B cell (primary cell): ENCODE measurements at regions not wholly inside any gene's neighbourhood (a gene's known extent, or its start where the extent isn't known, plus 50 kb on each side); places are given as distances from the start of the nearest gene placed in this dataset.

Source experiments
- ATAC-seq: fragments of 200-7000 bp; cut with Tn5 transposase; one replicate; pipeline ENCODE4 v1.10.0; 2021; ENCODE audit warnings: low read depth, mild to moderate bottlenecking, moderate number of reproducible peaks, moderate library complexity
- CTCF ChIA-PET: fragments of 350-600 bp; sonication (Branson Sonifier 250); formaldehyde crosslinking; loops from one replicate; lab custom pipeline; 2021; ENCODE audit warnings: antibody characterized with exemption, inconsistent platforms; lab: Charles Lee
- POLR2A ChIA-PET: fragments of 350-600 bp; sonication (Branson Sonifier 250); formaldehyde crosslinking; loops from one replicate; lab custom pipeline; 2021; ENCODE audit warnings: antibody characterized with exemption; lab: Charles Lee
- DNase-seq: peaks from one replicate; pipeline ENCODE4 v3.0.0; 2013
- H2AFZ ChIP-seq: 2 replicates; pipeline ENCODE4 v1.6.1; 2012; ENCODE audit warnings: mild to moderate bottlenecking, low read depth, low read length; ENCODE audit not compliant: insufficient read depth, poor library complexity, severe bottlenecking
- H3K27ac ChIP-seq, 2 donors: 1 replicate in 1 of 2; 2 replicates in 1 of 2; pipeline ENCODE4 v1.5.1; 2012 to 2013; ENCODE audit warnings: low read length in 2 of 2, mild to moderate bottlenecking in 2 of 2, moderate library complexity in 1 of 2
- H3K27me3 ChIP-seq, 4 experiments: fragments of 200-600 bp in 1 of 4; sonication (generic) in 1 of 4; replicated peaks in 1 of 4; 1 replicate in 2 of 4; 2 replicates in 2 of 4; pipeline versions ENCODE4 v1.6.1 to v1.7.0; 2013 to 2016; ENCODE audit warnings: low read length in 3 of 4, mild to moderate bottlenecking in 2 of 4, mixed read lengths in 1 of 4, moderate library complexity in 1 of 4; ENCODE audit not compliant: insufficient read depth in 4 of 4, control insufficient read depth in 3 of 4; ENCODE audit errors: control extremely low read depth in 1 of 4
- H3K36me3 ChIP-seq, 2 experiments: replicated peaks in 1 of 2; 1 replicate in 1 of 2; 2 replicates in 1 of 2; pipeline versions ENCODE4 v1.6.1 to v1.7.1; 2013; ENCODE audit warnings: low read length in 1 of 2; ENCODE audit not compliant: insufficient read depth in 2 of 2, control insufficient read depth in 1 of 2; ENCODE audit errors: control extremely low read depth in 1 of 2, extremely low read depth in 1 of 2
- H3K4me1 ChIP-seq, 2 donors: fragments of 200-600 bp in 1 of 2; sonication (generic) in 1 of 2; 1 replicate in 1 of 2; 2 replicates in 1 of 2; pipeline versions ENCODE4 v1.5.1 to v1.6.1; 2013 to 2017; ENCODE audit warnings: low read length in 2 of 2; ENCODE audit not compliant: control insufficient read depth in 2 of 2, insufficient read depth in 2 of 2
- H3K4me2 ChIP-seq: replicated peaks from 2 replicates; pipeline ENCODE3; 2012; ENCODE audit warnings: mild to moderate bottlenecking, low read depth, low read length; ENCODE audit not compliant: poor library complexity, severe bottlenecking
- H3K4me3 ChIP-seq, 5 experiments: fragments of 200-600 bp in 1 of 5; sonication (generic) in 1 of 5; 1 replicate in 3 of 5; 2 replicates in 2 of 5; pipeline versions ENCODE4 v1.5.1 to v1.7.0; 2011 to 2016; ENCODE audit warnings: low read length in 4 of 5, mild to moderate bottlenecking in 4 of 5, low read depth in 2 of 5, control low read depth in 1 of 5, moderate library complexity in 1 of 5; ENCODE audit not compliant: insufficient read depth in 1 of 5; ENCODE audit errors: control extremely low read depth in 1 of 5, extremely low read depth in 1 of 5
- H3K79me2 ChIP-seq: fragments of 200-600 bp; sonication (generic); one replicate; pipeline ENCODE4 v1.6.0; 2016; ENCODE audit warnings: low read length; ENCODE audit not compliant: control insufficient read depth, insufficient read depth
- H3K9ac ChIP-seq: fragments of 200-600 bp; sonication (generic); 2 replicates; pipeline ENCODE4 v1.6.1; 2017; ENCODE audit warnings: mild to moderate bottlenecking, low read length, moderate library complexity
- H3K9me3 ChIP-seq, 3 donors: one replicate each; pipeline versions ENCODE4 v1.6.1 to v1.7.1; 2013; ENCODE audit warnings: low read length in 2 of 3; ENCODE audit not compliant: control insufficient read depth in 2 of 3, insufficient read depth in 1 of 3; ENCODE audit errors: control extremely low read depth in 1 of 3
- H4K20me1 ChIP-seq: 2 replicates; pipeline ENCODE4 v1.6.0; 2012; ENCODE audit warnings: mild to moderate bottlenecking, low read length; ENCODE audit not compliant: insufficient read depth, control insufficient read depth, poor library complexity, severe bottlenecking
- H3K27ac Mint-ChIP-seq: one replicate; pipeline ENCODE4 v1.8.0; 2021; ENCODE audit warnings: mixed read lengths
- H3K27me3 Mint-ChIP-seq: one replicate; pipeline ENCODE4 v1.8.0; 2021; ENCODE audit warnings: mixed read lengths
- H3K4me1 Mint-ChIP-seq: one replicate; pipeline ENCODE4 v1.8.0; 2021; ENCODE audit warnings: mixed read lengths
- H3K4me3 Mint-ChIP-seq: one replicate; pipeline ENCODE4 v1.8.0; 2021; ENCODE audit warnings: mixed read lengths
- H3K9me3 Mint-ChIP-seq: one replicate; pipeline ENCODE4 v1.8.0; 2022; ENCODE audit warnings: mixed read lengths; ENCODE audit not compliant: insufficient read depth
- CTCF ChIP-seq: fragments of 200-600 bp; IDR thresholded peaks from one replicate; pipeline ENCODE4 v1.8.0; 2022; ENCODE audit warnings: antibody characterized with exemption, mild to moderate bottlenecking
- EZH2 ChIP-seq: IDR thresholded peaks from 2 replicates; pipeline ENCODE4 v1.6.1; 2012; ENCODE audit warnings: borderline replicate concordance, low read depth, mild to moderate bottlenecking, moderate library complexity, low read length; ENCODE audit not compliant: insufficient read depth, poor library complexity, severe bottlenecking
- WGBS: methylation state at CpG from one replicate; pipeline ENCODE4 v1.1.5; 2013; ENCODE audit warnings: missing lambda C conversion rate; ENCODE audit not compliant: insufficient coverage; 5-methylcytosine and 5-hydroxymethylcytosine counted together
- intact Hi-C: fragments of 100-400 bp; cut with micrococcal nuclease; formaldehyde crosslinking; loops from one replicate; pipeline ENCODE4 v1.10.0; 2022

DNA sequence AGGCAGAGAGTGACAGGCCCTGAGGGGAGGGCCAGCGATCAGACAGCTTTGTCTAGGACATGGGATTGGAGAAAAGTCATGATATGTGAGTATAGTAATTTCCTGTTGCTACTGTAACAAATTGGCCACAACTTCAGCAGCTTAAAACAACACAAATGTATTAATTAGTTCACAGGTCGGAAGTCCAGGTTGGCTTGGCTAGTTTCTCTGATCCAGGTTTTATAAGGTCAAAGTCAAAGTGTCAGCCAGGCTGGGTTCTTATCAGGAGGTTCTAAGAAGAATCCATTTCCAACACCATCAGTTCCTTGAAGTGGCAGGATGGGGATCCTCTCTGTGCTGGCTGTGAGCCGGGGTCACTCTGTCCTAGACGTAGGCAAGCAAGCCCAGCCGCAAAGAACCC lies 76.2 kb upstream of the SEC14L1 start:
- ChIA-PET POLR2A (interaction anchor here (0.7 kb wide), 2 partner anchors 127 to 162 kb away, joined by 3 read pairs; no protein-coding TSS in a partner anchor), CTCF (interaction anchor here (0.6 to 17.9 kb wide), 11 partner anchors 8 to 963 kb away, joined by 3 to 426 read pairs (median 4); partner anchors contain the start of gene MGAT5B)
- 92% methylated on average over 3 of the region's 5 CpGs for WGBS
- peaks cover 11% of the 10 kb centered on the region for H3K27me3 Mint-ChIP-seq
- no peaks in the 10 kb centered on the region for H3K4me1 ChIP-seq
- H3K9me3 ChIP-seq: no peaks in the 10 kb centered on the region
- H3K4me3 Mint-ChIP-seq: no peak overlapping the region
- intact Hi-C loops: no loop called here
- no peak overlapping the region for H2AFZ ChIP-seq
- H3K9me3 Mint-ChIP-seq: no peaks in the 10 kb centered on the region
- no peak overlapping the region for H3K27ac ChIP-seq
- no peak overlapping the region for H3K4me2 ChIP-seq
- no peaks in the 10 kb centered on the region for H3K36me3 ChIP-seq
- TF ChIP-seq EZH2 (no peak), CTCF (no peak)
- ATAC-seq (no peak), DNase-seq (no peak)
- H3K27me3 ChIP-seq: peaks cover 0 to 10% (median 2%) of the 10 kb centered on the region in 4 experiments
- H3K9ac ChIP-seq: no peak overlapping the region
- peaks cover 2% of the 10 kb centered on the region for H3K4me1 Mint-ChIP-seq
- no peaks in the 10 kb centered on the region for H3K79me2 ChIP-seq
- no peak overlapping the region for H3K27ac Mint-ChIP-seq
- no peak overlapping the region for H3K4me3 ChIP-seq
- H4K20me1 ChIP-seq: no peaks in the 10 kb centered on the region

- no peaks in the 10 kb centered on the region for H4K20me1 ChIP-seq
- no peak overlapping the region for H3K27ac ChIP-seq
- peaks cover 9% of the 10 kb centered on the region for H3K27me3 Mint-ChIP-seq
- H3K9me3 Mint-ChIP-seq: no peaks in the 10 kb centered on the region
- H3K27me3 ChIP-seq: peaks cover 0 to 6% (median 2%) of the 10 kb centered on the region in 4 experiments
- no peak overlapping the region for H3K4me2 ChIP-seq
- peaks cover 2% of the 10 kb centered on the region for H3K4me1 Mint-ChIP-seq
- H3K9me3 ChIP-seq: no peaks in the 10 kb centered on the region
- H3K4me3 ChIP-seq: no peak overlapping the region
- no peaks in the 10 kb centered on the region for H3K79me2 ChIP-seq
- no peak overlapping the region for H3K9ac ChIP-seq
- H3K4me3 Mint-ChIP-seq: no peak overlapping the region
- TF ChIP-seq EZH2 (no peak), CTCF (no peak)
- intact Hi-C loops: loop anchor here (1.0 kb wide), 1 partner anchor 198 kb away; the partner anchor contains the start of gene MGAT5B
- POLR2A ChIA-PET: interaction anchor here (0.6 kb wide), 1 partner anchor 9 kb away, joined by 3 read pairs; no protein-coding TSS in a partner anchor
- 100% methylated on average over 1 of the region's 2 CpGs for WGBS
- CTCF ChIA-PET: interaction anchor here (0.6 to 17.9 kb wide), 16 partner anchors 10 to 328 kb away, joined by 3 to 426 read pairs (median 4); partner anchors contain the start of gene MGAT5B
- H3K36me3 ChIP-seq: no peaks in the 10 kb centered on the region
- DNase-seq (no peak), ATAC-seq (no peak)
- no peak overlapping the region for H3K27ac Mint-ChIP-seq
- no peak overlapping the region for H2AFZ ChIP-seq
- no peaks in the 10 kb centered on the region for H3K4me1 ChIP-seq
Observed at GRCh38 chr17:77066165-77066564, 74.6 kb upstream of the SEC14L1 start.
